ENCODE measurements at regions not wholly inside any gene's neighbourhood (a gene's known extent, or its start where the extent isn't known, plus 50 kb on each side); places are given as distances from the start of the nearest gene placed in this dataset.

DNA sequence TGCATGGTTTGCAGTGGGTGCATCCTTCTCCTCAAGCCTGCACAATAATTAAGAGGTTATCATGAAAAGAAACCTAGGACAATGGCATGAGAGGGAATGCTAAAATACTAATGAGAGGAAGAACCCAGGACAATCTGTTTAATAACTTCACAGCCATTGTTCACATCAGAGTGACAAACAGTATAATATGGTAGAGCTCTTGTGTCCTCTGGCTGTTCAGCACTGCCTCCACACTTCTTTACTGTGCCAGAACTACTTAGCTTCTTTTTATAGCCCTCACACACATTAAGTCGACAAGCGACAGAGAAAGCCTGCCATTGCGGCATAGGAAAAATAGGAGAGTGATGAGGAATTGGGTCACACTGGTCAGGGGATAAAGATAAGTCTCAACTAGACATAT is 65.0 kb upstream of the MEIS2 start:
- DNase-seq = no peak

DNA sequence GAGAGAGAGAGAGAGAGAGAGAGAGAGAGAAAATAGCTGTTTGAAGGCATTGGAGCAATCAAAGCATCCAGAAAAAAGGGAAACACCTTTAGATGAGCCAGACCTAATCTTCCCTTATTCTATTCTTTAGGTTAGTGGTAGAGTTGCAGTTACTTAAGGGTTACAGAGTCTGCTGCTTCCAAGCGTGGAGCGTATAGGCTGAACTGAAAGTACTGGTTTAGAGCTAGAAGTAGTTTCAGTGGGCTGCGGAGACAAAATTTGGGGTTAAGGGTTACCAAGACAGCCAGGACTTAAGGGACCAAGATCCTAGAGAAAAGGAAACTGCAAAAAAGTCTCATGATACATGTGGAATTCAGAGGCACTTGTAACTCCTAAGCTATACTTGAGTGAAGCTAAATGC is 66.1 kb upstream of the MEIS2 start:
- no peak for DNase-seq

DNA sequence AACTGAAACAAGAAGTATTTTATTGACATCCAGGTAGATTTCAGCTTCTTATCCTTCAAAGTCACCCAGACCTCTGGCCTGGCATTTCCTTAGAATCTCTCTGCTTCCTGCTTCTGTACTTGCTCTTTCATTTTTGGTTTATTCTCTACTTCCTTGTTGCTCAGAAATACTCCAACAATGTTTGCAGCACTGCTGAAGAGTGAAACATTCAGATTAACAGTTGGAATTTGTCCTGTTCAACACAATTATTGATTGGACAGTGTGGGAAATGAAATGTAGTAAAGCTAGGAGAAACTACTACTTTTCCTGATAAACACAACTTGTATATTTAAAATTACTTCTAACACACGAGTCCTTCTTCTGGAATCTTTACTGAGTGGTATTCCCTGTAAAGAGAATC is 81.0 kb upstream of the MEIS2 start:
- no peak for DNase-seq

DNA sequence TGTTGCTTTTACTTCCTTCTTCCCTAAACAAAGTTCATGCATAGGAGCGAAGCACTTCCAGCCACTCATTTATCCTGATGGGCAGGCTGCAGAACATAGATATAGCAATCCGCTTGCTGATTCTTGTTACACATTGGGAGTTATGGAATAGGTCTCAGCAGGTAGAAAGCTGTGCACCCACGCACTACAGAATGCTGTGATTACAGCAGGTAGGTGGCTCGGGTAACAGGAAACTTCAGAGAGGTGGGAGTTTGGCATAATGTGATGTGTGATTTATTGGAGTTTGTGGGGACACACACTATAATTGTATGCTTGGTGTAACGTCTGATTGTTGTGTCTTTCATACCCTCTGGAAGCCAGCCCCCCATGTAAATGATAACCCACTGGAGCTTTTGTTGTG is 99.2 kb upstream of the MEIS2 start:
- DNase-seq = no peak

DNA sequence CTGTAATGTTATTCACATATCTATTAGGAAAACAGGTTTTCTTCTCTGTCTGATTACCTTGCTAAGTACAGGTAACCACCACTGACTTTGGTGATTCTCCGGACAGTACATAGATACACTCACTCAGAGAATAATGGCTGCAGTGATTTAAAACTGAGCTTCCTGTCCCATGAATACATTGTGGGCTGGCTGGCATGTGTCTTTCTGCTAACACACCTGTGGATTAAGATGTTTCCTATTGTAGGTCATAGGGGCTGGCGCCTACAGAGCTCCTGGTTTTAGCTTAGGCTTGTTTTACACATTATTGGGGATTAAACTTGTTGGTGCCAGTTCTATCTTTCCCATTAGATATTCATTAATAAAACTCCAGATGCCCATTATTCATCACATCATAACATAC is 102.7 kb upstream of the MEIS2 start:
- no peak for DNase-seq

DNA sequence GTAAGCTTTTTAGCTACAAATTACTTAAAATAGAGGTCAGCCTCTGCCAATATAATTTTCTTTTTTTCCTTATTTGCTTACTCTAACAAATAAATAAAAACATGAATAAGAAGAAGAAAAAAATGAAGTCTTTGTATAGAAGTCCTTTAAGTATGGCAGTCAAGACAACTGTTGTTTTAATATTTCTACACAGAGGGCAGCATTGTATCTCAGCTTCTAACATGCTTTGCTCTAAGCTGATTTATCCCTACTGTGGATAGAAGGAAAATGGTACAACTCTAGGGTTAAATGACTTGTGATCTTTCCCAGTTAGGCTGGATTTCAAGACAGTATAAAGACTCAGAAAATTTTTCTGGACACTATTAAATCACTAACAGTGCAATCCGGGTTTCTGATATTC is 104.3 kb upstream of the MEIS2 start:
- no peak for DNase-seq

DNA sequence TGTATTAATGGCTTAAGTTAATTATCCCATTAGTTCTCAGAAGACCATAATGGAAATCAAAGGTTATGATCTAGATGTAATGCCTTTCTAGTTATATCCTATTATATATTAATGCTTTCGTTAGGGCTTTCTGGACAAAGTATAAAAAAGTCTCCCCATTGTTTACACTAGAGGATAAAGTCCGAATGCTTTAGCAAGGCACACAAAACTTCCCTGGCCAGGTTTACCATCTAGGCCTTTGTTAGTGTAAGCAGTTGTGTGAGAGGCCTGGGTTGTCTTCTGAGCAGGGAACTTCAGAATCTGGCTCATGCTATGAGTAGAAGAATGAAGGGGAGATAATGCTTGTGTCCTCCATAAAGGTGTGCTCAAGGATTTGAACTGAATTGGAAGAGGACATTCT is 106.3 kb upstream of the MEIS2 start:
- DNase-seq = no peak

DNA sequence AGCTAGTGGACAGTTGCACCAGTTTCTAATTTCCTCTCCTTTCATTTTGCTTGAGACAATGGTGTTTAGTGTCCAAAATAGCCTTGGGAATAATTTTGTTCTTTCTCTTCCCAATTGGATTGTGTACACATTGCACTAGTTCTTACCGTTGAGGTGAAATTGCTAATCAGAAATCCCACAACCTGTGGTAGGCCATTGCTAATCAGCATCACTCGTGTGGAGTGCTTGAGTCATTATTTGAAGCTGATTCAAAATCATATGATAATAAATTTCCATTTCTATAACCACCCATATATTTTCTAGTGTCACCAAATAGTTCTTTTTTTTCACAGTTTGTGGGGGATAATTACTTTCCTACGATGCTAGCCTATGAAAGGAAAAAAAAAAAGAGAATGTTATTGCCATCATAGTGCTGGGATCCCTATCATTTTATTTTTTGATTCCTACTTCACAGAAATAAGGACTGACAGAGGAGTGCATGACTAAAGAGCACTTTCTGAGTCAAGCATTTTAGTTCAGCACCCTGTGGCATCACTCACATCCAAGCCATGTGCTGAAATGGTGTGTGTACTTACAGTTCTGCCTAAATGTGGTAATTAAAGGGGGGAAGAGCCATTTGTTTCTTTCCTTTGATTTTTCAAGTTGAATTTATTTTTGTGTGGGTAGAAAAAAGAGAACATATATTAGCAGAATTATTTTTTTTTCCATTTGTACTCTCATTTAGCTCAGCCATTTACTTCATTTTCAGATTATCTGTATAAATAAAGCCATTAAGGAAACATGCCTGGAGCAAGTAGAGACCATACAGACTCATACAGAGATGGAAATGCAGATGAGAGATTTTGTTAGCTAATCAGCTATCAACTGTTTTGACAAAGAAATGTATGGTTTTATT is 108.0 kb upstream of the MEIS2 start:
- DNase-seq = no peak

DNA sequence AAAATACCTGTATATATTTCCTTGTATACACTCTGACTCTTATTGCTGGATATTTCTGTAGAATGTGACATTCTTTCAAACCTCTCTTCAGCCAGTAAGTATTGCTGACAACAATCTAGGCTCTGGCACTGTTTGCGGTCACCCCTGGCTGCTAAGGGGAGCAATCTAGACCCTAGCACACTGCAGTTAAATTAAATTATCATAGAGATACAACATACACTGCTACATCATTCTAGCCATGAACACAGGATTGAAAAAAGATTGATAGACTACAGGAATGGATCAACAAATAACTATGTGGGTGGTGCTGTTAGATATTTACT is 108.7 kb upstream of the MEIS2 start:
- no peak for DNase-seq

DNA sequence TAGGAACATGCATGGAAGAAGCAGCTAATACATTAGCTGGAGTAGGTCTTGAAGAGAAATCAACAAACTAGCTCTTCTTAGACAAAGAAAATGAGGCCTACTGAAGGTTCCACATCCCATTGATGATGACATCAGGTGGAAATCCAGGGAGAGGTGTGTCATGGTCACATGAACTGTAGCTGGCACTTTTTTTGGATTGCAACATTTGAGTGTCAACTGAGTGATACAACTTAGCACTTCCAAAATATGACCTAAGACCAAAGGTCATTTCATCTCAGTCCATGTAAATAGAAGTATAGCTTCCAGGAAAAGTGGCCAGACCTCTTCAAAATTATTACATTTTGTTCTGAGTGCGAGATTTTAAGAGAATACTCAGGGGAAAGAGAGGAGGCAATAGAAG is 117.2 kb upstream of the MEIS2 start:
- no peak for DNase-seq

DNA sequence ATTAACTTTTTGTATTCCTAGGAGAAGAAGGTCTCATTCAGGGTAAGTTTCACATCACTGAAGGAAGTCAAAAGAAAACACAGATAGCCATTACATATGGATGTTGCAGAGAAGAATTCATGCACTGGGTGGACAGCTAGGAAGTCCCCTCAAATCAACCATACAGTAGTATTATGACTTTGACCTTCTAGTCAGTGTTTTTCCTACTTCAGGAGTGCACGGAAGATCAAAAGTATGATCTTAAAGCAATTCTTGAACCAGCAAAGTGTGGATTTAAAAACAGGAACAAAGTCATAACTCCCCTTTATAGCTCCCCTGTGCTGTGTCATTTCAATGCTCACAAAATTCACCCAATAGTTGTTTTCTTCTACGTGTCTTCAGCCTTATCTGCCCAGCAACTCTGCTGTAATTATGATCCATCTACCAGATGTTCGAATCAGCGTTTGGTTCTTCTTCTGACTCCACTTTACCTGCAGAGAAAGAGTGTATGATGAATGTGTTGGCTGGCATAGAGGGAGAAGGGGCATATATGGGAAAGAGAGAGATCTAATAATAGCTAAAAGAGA is 118.1 kb upstream of the MEIS2 start:
- no peak for DNase-seq

DNA sequence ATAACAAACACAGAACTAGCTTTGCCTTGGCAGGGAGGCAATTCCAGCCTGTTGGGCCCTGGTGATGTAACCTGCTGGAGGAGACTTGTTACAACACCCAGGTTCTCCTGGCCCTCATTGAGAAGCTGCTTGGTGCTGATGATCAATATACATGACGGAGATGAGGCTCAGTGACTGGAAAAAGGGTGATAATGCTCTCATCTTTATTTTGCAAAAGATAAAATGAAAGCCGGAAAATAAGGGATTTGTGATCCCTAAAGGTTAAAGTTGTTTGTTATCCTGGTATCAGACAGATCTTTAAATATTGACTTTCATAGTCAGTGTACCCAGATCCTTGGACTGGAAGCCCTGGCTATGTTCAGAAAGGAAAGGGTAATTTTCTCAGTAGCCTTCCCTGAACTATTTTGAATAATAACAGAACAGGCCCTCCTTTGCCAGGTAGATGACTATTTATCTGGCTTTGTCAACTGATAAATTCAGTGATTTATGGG is 118.9 kb upstream of the MEIS2 start:
- no peak for DNase-seq

DNA sequence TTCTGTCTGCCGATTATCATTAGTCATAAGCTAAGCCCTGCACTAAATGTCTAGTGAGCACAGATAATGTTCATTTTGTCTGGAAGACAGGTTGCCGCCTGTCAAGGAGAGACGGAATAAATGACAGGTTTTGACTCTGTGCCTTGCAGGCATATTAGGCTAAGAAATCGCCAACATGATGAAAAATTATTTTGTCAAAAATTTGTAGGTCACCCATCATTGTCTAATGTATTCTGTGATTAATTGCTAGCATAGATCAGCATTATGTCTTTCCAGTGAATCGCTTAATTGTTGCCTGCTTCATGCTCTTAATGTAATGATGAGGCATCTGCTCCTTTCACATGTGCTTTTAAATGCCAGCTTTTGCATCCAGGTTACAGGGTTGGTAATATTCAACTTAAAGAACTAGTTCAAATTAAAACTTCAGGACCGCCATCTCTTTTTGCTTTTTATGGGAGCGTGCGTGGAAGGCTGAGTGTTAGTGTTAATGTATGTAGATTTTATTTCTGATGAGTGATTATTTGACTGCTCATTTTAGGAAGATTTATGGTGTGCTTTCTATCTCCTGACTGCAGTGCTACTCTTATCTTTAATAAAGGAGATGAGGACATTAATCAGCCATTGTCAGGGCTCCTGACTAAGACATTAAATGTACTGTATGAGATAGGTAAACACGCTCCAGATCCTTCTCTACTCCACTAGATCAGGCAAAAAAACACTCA is 120.8 kb upstream of the MEIS2 start:
- DNase-seq = no peak

DNA sequence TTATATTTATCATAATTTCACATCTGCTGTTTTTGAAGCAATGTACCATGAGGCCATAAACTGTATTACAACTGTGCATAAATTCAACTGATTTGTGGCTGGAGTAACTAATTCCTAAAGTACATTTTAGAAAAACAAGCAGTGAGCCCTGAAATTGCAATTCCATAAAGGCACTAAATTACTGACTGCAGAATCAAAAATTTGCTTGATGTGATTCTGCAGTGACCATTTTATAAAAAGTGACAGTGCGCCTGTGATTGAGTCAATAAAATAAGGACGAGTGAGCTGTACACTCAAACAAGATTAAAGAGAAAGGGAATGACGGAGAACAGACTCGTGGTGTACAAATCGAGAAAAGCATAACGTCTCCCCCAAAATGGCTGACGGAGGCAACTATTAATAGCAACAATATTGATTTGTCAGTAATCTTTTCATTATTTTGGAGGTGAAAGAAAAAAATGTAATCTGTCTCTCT is 121.4 kb upstream of the MEIS2 start:
- DNase-seq = no peak

DNA sequence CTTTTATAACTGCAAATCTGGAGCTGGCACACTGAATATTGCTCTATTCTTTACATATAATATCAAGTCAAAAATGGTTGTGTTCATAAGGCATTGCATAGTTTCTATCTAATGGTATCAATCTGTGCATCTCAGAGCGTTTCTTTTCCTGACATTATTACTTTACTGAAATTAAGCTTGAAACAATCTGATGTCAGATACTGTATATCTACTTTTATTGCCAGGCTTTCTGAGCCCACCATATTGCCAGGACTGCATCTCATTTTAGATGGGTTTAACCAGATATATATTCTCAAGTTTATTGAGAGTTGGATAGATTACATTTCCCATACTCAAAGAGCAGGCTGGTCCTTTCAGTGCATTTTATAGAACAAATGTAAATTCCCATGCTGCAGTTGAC is 122.7 kb upstream of the MEIS2 start:
- DNase-seq = no peak

DNA sequence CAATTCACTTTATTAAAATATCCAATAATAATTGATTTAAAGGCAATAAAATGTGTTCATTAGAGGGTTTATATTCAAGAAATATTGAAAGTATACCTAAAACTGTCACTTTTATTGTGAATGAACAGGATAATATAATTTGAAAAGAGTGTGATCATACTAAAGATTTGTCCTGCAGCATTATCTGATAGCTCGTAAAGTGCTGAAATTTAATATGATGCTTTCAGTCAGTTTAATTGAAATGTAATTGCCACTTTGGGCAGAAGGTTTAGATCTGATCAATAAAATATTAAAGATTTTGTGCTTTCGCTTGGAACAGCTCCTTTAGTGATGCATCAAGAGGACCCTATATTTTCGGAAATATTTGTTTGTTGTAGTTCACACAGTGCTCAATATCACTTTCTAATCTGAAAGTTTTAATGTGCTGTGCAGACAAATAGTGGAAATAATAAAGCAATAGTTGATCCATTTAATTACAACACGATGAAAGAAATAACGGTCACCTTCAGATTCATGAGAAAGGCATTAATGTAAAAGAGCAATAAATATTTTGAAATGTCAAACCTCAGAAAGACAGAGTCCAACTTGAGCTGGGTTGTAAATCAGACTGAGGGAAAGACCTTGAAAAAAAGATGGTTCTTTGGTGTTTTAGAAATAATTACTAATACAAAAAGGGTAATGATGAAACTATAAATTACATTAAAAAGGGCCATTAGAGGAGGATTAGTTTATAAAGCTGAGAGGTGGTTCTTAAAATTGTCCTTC is 129.7 kb upstream of the MEIS2 start:
- DNase-seq = no peak

DNA sequence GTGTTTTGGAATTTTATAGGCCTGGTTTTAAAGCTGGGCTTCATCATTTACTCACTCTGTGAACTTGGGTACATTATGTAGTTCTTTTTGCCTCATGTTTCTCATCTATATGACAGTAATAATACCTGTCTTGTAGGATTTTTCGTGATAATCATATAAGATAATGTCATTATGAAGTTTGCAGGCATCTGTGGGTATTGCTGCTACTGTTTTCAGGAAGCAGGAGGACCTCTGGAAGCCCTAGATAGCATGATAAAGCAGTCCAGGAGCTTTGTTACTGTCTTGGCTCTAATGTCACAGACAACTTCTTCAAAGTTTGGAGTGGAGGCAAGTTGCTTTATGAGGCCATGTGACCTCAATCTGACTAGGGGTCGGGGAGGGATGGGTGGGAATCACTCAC is 145.0 kb upstream of the MEIS2 start:
- DNase-seq = no peak

DNA sequence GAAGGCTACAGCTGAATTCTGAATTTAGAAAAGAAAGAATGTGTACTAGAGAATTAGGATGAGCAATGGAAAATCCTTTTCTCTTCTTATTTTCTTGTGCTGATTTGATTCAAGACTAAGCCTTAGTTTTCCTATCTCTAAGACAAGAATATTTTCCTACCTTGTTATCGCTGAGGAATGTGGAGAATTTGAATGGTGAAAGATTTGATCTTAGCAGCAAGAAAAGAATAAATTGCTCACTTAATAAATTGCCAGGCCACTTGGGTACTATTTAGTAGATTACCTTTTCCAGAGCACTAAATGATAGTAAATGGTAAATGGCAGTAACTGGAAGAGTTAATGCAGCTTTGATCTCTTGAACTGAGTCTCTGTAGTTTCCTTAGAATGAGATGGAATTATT is 145.7 kb upstream of the MEIS2 start:
- no peak for DNase-seq

DNA sequence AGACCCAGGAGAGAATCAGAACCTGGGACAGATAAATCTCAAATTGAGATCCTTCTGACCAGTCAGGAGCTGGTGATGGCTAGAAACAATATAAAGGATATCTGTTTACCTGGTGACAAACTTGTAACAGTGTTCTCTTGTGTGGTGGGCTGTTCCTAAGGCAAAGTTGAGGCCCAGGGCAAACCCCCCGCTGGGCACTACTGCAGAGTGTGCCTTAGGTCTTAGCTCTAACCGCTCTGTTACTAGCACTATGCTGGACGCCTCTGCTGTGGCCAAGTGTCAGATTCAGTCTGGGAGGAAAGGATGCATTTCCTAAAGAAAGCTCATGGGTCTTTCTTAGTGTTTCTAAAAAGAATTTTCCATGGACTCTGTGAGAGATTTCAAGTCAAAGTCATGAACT is 146.5 kb upstream of the MEIS2 start:
- DNase-seq = no peak

DNA sequence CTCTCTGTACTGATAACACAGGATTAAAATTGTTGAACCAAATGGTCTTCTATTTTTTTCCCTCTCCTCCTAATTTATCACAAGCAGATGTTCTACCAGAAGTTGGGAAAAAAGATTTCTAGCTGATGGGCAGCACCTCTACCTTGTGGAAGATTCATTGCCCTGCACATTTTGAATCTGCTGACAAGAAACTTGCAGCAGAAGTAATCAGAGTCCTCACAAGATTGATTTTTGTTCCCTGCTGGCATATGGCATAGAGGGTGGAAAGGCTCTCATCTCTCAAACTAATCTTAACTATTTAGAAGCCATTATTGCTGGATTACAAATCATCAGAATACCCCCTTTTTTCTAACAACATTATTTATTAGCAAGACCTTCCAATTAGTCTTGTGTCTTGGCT is 148.9 kb upstream of the MEIS2 start:
- no peak for DNase-seq

DNA sequence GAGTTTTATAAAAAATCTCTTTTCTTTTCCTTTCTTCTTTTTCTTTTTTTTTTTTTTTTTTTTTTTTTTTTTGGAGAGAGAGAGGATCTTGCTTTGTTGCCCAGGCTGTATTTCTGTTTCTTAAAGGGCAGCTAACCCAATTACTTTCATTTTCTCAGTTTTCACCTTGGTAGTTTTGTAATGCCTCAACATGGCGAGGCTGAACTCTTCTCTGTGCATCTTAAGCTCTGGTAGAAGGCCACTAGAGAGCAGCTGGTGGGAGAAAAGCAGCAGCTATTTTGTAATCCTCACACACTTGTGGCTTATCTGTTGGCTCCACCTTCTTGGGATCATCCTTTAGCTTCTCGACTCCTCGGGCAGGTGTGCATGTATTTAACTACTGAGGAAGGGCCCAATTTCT is 152.2 kb upstream of the MEIS2 start:
- DNase-seq = no peak

DNA sequence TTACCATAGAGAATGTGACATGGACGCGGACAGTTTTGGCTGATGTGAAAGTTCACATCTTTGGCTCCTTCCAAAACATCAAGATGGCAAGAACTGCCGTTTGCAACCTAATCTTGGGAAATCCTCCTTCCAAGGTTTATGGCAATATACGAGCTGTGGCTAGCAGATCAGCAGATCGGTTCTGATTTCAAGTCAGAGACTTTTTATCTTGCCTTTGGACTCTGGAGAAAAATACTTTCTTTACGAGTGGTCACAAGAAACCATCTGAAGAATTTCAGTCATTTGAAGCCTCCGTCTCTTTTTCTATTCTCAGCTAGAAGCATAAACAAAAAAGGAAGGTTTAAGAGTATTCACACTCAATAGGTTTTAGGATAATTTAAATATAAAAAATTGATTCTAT is 153.5 kb upstream of the MEIS2 start:
- no peak for DNase-seq

DNA sequence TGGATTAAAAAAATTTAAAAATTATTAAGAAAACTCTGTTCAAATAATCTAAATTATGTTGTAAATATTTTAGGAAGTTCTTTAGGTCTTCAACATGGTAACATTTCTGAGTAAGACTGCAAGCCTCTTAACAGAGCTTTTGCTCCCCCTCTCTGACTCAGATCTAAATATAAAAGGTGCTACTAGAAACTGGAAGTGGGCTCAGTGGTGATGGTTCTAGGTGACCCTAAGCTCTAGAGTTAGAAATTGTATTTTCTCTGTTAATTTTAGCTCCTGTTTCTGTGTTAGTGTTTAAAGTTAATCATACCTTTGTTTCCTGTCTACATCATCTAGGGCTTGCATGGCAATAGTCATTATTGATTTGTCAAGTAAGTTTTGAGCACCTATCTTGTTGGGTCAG is 159.9 kb upstream of the MEIS2 start:
- no peak for DNase-seq

All from stimulated activated CD4-positive, alpha-beta T cell treated with anti-CD3 and anti-CD28 coated beads, Interleukin-4, amount 100 ng/mL, for 24 hours (primary cell).